GM12875 (cell line): ENCODE measurements at regions not wholly inside any gene's neighbourhood (a gene's known extent, or its start where the extent isn't known, plus 50 kb on each side); places are given as distances from the start of the nearest gene placed in this dataset.

Experiments
- H3K4me3 ChIP-seq: one replicate; pipeline ENCODE4 v1.5.1; 2011; ENCODE audit warnings: low read depth, low read length, control low read depth
- TF ChIP-seq, protein P1 (sequence below): IDR thresholded peaks from 2 replicates; pipeline ENCODE4 v1.5.1; 2011; ENCODE audit warnings: low read depth, mild to moderate bottlenecking, control low read depth, inconsistent platforms, low read length, moderate library complexity, borderline replicate concordance; ENCODE audit not compliant: insufficient read depth

DNA sequence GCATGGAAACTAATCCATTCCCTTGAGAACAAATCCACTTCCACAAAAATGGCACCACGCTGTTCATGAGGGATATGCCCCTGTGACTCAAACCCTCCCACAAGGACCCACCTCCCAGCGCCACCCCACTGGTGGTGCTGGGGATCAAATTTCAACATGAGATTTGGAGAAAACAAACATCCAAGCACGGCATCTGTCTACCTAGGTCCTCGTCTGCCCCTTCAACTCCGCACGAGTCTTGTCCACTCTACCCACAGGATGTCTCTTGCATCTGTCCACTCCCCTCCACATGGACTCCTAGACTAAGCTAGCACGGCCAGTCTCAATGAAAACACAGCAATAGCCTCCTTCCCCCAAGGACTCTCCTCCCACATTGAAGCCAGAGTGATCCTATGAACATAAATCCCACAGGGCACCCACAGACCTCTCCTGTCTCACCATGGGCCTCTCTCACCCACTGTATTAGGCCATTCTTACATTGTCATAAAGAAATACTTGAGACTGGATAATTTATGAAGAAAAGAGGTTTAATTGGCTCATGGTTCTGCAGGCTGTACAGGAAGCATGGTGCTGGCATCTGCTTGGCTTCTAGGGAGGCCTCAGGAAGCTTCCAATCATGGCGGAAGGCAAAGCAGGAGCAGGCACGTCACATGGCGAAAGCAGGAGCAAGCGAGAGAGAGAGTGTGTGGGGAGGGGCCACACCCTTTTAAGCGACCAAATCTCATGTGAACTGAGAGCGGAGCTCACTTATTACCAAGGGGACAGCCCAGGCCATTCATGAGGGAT is 101.4 kb downstream of the TOMM20 start:
- no peak overlapping the region for H3K4me3 ChIP-seq
- TF ChIP-seq, protein P1, sequence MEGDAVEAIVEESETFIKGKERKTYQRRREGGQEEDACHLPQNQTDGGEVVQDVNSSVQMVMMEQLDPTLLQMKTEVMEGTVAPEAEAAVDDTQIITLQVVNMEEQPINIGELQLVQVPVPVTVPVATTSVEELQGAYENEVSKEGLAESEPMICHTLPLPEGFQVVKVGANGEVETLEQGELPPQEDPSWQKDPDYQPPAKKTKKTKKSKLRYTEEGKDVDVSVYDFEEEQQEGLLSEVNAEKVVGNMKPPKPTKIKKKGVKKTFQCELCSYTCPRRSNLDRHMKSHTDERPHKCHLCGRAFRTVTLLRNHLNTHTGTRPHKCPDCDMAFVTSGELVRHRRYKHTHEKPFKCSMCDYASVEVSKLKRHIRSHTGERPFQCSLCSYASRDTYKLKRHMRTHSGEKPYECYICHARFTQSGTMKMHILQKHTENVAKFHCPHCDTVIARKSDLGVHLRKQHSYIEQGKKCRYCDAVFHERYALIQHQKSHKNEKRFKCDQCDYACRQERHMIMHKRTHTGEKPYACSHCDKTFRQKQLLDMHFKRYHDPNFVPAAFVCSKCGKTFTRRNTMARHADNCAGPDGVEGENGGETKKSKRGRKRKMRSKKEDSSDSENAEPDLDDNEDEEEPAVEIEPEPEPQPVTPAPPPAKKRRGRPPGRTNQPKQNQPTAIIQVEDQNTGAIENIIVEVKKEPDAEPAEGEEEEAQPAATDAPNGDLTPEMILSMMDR = no peak

DNA sequence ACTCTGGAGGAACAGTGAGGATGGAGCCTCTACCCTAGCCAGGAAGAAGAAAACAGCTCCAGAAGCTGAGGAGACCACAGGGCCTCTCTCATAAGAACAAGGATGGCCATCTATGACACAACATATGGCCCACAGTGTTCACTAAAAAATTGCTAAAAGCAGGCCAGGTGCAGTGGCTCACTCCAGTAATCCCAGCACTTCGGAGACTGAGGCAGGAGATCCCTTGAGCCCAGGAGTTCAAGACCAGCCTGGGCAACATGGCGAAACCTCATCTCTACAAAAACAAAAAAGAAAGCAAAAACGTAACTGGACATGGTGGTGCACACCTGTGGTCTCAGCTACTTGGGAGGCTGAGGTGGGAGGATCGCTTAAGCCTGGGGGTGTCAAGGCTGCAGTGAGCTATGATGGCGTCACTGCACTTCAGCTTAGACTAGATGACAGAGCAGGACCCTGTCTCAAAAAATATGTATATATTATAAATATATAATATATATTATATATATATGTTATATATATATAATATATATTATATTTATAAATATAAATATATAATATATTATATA is 103.1 kb downstream of the TOMM20 start:
- TF ChIP-seq, protein P1 = no peak
- no peak overlapping the region for H3K4me3 ChIP-seq

DNA sequence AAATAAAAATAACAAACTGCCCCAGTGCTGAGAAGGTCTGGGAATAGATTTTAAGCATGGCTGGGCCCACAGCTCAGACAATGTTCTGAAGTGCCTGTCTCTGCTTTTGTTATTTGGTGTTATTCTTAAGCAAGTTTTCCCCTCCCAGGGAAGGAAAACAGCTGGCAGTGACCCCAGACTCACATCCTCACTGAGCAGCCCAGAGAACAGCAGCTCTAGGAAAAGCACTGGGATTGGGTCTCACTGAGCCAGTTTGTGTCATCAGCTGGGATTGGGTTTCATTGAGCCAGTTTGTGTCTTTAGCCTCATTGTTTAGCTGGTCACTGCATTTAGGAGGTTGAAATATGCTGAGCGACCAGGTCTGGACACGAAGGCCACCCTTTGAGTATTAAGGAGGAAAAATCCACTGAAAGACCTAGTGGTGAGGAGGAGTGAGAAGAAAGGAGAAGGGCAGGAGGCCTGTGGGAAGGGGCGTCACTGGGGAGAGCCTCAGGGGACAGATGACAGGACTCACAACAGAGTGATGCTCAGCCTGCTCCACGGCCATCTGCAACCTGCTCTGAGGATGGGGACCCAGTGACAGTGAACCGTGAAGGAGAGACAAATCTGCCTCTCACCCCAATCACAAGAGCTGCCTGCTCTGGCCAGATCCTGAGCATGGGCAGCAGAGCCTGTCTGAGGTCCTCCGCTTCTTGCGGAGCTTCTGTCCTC is 103.8 kb downstream of the TOMM20 start:
- no peak overlapping the region for H3K4me3 ChIP-seq
- TF ChIP-seq, protein P1 = no peak

- no peak overlapping the region for H3K4me3 ChIP-seq
- TF ChIP-seq, protein P1 = no peak
Observed at GRCh38 chr1:235023711-235024439, 104.8 kb downstream of the TOMM20 start.

DNA sequence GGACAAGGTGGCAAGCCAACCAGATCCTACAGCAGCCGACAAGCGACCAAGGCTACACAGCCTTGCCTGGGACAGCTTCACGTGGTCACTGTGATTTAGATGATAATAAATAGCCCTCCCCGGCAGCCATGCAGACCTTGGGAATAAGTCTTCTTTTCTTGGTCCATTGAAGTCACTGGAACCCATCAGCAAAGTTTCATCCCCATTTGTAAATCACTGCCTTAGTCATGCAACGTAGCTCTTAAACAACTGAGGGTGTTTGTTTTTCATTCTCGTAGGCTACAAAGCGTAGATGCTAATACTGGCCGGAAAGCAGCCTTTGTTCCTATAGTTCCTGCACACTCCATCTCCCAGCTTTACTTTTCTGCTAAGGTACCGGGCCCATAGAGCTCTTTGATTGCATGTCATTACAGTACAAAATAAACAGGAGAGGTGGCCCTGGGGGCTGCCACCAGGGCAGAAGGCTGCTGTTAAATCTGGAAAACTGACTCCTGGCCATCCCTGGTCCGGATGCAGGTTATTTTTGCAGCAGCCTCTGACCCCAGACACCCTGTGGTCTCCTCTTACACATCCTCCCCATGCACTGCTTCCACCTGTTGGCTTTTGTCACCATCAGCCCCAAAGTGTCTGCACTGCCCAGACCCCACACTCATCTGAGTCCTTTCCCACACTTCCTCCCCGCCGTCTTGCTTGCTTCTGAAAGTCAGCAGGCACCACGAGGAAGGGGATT is 105.5 kb downstream of the TOMM20 start:
- H3K4me3 ChIP-seq = no peak overlapping the region
- TF ChIP-seq, protein P1 = no peak

DNA sequence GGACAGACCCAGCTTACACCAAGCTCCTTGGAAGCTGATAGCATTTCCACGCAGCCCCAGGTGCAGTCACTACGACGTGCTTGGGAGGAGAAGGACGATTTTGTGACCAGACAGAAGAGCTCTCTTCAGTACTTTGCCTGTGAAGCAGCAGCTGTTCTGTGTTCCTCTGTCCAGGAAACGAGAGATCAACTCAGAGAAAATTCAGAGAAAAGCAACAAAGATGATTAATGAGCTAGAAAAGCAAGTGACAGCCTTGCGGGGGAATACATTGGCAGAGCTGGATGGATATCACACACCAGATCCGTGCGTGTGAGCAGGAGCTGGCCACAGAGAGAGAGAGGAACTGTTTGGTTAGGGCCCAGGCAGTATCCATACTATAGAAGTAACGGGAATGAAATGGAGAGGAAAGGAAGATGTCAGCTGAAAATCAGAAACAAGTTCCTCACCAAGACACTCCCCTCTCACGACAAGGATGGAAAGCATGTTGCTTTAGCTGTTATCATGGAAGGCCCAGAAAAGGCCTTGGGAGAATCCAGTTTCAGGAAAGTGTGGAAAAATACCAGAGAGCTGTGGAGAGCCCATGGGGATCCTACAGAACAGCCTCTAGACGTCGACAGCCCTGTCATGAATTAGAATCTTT is 106.2 kb downstream of the TOMM20 start:
- no peak overlapping the region for H3K4me3 ChIP-seq
- TF ChIP-seq, protein P1 = no peak
